ENCODE measurements at regions not wholly inside any gene's neighbourhood (a gene's known extent, or its start where the extent isn't known, plus 50 kb on each side); places are given as distances from the start of the nearest gene placed in this dataset.

DNA sequence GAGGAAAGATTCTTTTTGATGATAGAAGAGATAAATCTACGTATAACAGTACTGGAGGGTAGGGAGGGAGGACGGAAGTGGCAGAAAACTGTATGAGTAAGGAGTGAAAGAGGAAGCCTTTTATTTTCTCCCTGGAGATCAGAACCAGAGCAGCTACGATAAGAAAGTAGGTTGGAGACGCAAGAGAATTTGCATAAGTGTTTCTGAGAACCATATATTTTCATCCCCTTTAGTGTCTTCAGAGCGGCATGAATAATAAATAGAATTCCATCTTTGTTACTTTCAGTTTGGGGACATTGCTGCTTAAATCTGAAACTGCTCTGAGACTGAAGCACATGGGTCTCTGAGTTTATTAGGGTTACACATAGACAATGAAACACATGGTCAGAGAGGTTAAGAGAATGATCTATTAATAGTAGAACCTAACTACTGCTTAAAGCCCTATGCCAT is 230.2 kb upstream of the TNP1 start:
- no peak for TF ChIP-seq TAF1 (IDR thresholded peaks at IDR 0.05; ENCODE audit: low read depth, low read length)
- TF ChIP-seq POLR2A (IDR thresholded peaks at IDR 0.05; ENCODE audit: low read depth, low read length), result no peak
- TF ChIP-seq POLR2AphosphoS5 (IDR thresholded peaks at IDR 0.05; ENCODE audit: low read depth, low read length), result no peak
- peak; percentile 85 for TF ChIP-seq POU2F2 (IDR thresholded peaks at IDR 0.05; ENCODE audit: low read depth, low read length)
